ENCODE measurements at regions not wholly inside any gene's neighbourhood (a gene's known extent, or its start where the extent isn't known, plus 50 kb on each side); places are given as distances from the start of the nearest gene placed in this dataset.

- no peak for TF ChIP-seq CEBPZ (IDR thresholded peaks at IDR 0.05; ENCODE audit: borderline replicate concordance, low read depth, low read length)
Measured at GRCh38 chr15:98330692-98331435, 317.5 kb upstream of the IGF1R start (continued).

- TF ChIP-seq FOS (IDR thresholded peaks at IDR 0.05; ENCODE audit: extremely low read depth, insufficient read length): no peak
- TF ChIP-seq CSDE1 (IDR thresholded peaks at IDR 0.05): no peak
- ChIA-PET CTCF (ENCODE audit: low intra/inter-chr PET ratio) (no interaction called here), POLR2A (no interaction called here)
- intact Hi-C loops (cut with micrococcal nuclease) (no loop called here), in situ Hi-C loops (cut with MboI) (no loop called here)
- no peak overlapping the region for H2AFZ ChIP-seq (ENCODE audit: low read depth, low read length)
- FAIRE-seq (no peak), DNase-seq (ENCODE audit: extremely low read depth in 1 of 4, low spot score in 3 of 4) (no peak), ATAC-seq (no peak)
- H3K9me3 ChIP-seq (replicated peaks; ENCODE audit: control insufficient read depth, insufficient read depth, low read depth, low read length): no peaks in the 10 kb centered on the region
- peaks cover 0 to 12% of the 10 kb centered on the region in 2 experiments; a peak in 2 of 5 replicates for H3K27me3 ChIP-seq (ENCODE audit: control insufficient read depth in 2 of 2, insufficient read depth in 2 of 2, low read length in 2 of 2)
- no peaks in the 10 kb centered on the region for H3K79me2 ChIP-seq (ENCODE audit: control insufficient read depth, insufficient read depth, low read length)
- H3K27ac ChIP-seq (ENCODE audit: extremely low read depth, low read depth, low read length): no peak overlapping the region
- H3K4me2 ChIP-seq (ENCODE audit: insufficient read depth, low read length): no peak overlapping the region
- no peak overlapping the region for H3K4me3 ChIP-seq
- 0% methylated on average over 4 of the region's 4 CpGs for WGBS (ENCODE audit: insufficient coverage, low coverage, missing lambda C conversion rate)
- H4K20me1 ChIP-seq (replicated peaks; ENCODE audit: control insufficient read depth, insufficient read depth, low read length): no peaks in the 10 kb centered on the region; the same call in 1 of the 2 replicates
- no TSS peak for BruUV-seq (replicated peaks)
- no peaks in the 10 kb centered on the region for H3K9me1 ChIP-seq (ENCODE audit: control insufficient read depth, insufficient read depth, low read length)
- no peaks in the 10 kb centered on the region for H3K4me1 ChIP-seq (replicated peaks in 1 of 2; ENCODE audit: control insufficient read depth in 2 of 2, insufficient read depth in 2 of 2, low read length in 2 of 2)
- no peak overlapping the region for H3K9ac ChIP-seq (ENCODE audit: insufficient read depth in 1 of 2, low read depth in 2 of 2, low read length in 2 of 2)
- H3K36me3 ChIP-seq (ENCODE audit: control insufficient read depth, insufficient read depth, low read length): no peaks in the 10 kb centered on the region
Measured at GRCh38 chr15:98331676-98332075, 316.7 kb upstream of the IGF1R start.
